ENCODE measurements at regions not wholly inside any gene's neighbourhood (a gene's known extent, or its start where the extent isn't known, plus 50 kb on each side); places are given as distances from the start of the nearest gene placed in this dataset.

DNA sequence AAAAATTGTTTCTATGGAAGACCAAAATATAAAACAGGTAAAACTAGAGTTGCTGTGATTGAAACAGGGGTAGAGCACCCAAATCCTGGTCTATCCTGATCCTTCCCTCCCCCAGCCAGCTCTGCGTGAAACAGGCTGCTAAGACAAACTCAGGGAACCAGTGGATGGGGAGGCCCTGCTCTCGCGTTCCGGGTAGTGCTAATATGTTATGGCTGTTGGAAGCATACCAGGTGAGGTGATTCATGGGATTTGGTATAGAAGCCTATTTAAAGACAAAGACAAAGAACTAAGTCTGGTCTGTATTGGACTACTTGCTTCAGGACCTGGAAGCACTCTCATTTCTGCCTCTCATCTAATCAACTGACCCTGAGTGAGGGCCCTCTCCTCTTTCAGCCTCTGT, 63.0 kb upstream of the CCBE1 start:
- peaks cover 0 to 2% (median 0%) of the 10 kb centered on the region in 6 donors for H3K9me3 Mint-ChIP-seq
- no peak overlapping the region for H3K4me3 Mint-ChIP-seq
- DNase-seq, result no peak
- no peaks in the 10 kb centered on the region for H3K36me3 Mint-ChIP-seq
- H3K27ac Mint-ChIP-seq, result no peak overlapping the region
- H3K27me3 Mint-ChIP-seq (ENCODE audit: low read depth in 3 of 3), result no peaks in the 10 kb centered on the region
- no peaks in the 10 kb centered on the region for H3K4me1 Mint-ChIP-seq

GRCh38 chr18:59758837-59759236, 61.6 kb upstream of the CCBE1 start:
- H3K36me3 Mint-ChIP-seq, result no peaks in the 10 kb centered on the region
- no peaks in the 10 kb centered on the region for H3K4me1 Mint-ChIP-seq
- H3K27me3 Mint-ChIP-seq (ENCODE audit: low read depth in 3 of 3), result no peaks in the 10 kb centered on the region
- DNase-seq, result no peak
- H3K27ac Mint-ChIP-seq, result no peak overlapping the region
- no peak overlapping the region for H3K4me3 Mint-ChIP-seq
- peaks cover 0 to 2% (median 0%) of the 10 kb centered on the region in 6 donors for H3K9me3 Mint-ChIP-seq

DNA sequence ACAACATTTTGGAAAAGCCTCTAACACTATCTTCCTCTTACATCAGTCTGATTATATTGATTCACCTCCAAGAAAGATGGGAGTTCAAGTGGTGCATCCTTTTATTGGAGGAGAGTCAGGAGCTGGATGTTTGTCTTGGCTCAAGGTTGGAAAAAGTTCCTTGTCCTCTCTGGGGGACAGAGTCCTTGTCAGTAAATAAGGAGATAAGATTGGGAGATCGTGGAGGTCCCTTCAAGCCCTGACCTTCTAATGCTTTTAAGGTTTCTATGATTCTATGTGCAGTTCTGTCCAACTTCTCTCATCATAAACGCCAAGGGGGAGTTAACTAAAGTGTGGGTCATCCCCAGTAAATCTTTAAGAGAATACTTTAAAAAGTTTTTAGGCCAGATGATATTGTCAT, 60.9 kb upstream of the CCBE1 start:
- Mint-ChIP-seq H3K27ac (no peak overlapping the region), H3K27me3 (ENCODE audit: low read depth in 3 of 3) (no peaks in the 10 kb centered on the region), H3K4me1 (no peaks in the 10 kb centered on the region), H3K9me3 (peaks cover 0 to 3% (median 0%) of the 10 kb centered on the region in 6 donors), H3K4me3 (no peak overlapping the region), H3K36me3 (no peaks in the 10 kb centered on the region)
- DNase-seq, result no peak

- no peak overlapping the region for H3K27ac Mint-ChIP-seq
- no peak overlapping the region for H3K4me3 Mint-ChIP-seq
- peaks cover 0 to 2% (median 0%) of the 10 kb centered on the region in 3 donors for H3K27me3 Mint-ChIP-seq (ENCODE audit: low read depth in 3 of 3)
- no peaks in the 10 kb centered on the region for H3K36me3 Mint-ChIP-seq
- H3K9me3 Mint-ChIP-seq, result peaks cover 0 to 4% (median 0%) of the 10 kb centered on the region in 6 donors
- no peaks in the 10 kb centered on the region for H3K4me1 Mint-ChIP-seq
- DNase-seq, result no peak
These were observed 55.4 kb upstream of the CCBE1 start for GRCh38 chr18:59752666-59753065.

- no peaks in the 10 kb centered on the region for H3K36me3 Mint-ChIP-seq
- no peak overlapping the region for H3K4me3 Mint-ChIP-seq
- H3K9me3 Mint-ChIP-seq, result peaks cover 0 to 8% (median 0%) of the 10 kb centered on the region in 6 donors
- no peak overlapping the region for H3K27ac Mint-ChIP-seq
- no peak for DNase-seq
- no peaks in the 10 kb centered on the region for H3K4me1 Mint-ChIP-seq
- H3K27me3 Mint-ChIP-seq (ENCODE audit: low read depth in 3 of 3), result peaks cover 0 to 2% (median 0%) of the 10 kb centered on the region in 3 donors
These were observed 54.0 kb upstream of the CCBE1 start for GRCh38 chr18:59751186-59751585.

DNA sequence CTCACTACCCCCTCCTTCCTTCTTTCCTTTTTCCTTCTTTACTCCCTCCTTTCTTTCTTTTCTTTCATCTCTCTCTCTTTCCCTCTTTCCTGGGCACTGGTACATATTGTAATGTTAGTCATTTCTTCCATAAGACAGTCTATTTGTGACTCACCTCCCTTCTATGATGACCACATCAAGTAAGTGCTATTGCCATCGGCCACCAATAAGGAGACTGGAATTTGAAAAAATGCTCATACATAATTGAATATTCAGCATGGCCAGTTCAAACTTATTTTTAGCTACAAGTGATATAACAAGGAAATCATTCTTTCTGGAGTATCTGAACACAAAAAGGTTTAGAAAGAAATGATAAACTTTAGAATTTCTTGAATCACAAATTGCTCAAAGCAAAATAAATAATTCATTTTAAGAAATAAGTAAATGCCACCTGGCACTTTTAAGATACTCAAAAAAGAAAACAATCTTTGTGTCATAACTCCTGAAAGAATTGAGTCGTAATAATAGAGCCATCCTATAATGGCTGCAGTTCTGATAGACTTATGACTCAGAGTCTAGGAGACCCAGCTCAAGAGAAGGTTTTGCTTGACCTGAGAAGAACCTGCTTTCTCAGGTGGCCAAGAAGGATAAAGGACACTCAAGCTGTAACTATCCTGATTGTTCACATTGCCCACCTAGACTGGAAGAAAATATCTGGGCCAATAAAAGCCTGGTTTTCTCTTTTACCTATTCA, 51.6 kb upstream of the CCBE1 start:
- Mint-ChIP-seq H3K27me3 (ENCODE audit: low read depth in 3 of 3) (peaks cover 0 to 2% (median 0%) of the 10 kb centered on the region in 3 donors), H3K4me3 (no peak overlapping the region), H3K4me1 (no peaks in the 10 kb centered on the region), H3K36me3 (no peaks in the 10 kb centered on the region), H3K27ac (no peak overlapping the region), H3K9me3 (peaks cover 0 to 8% (median 0%) of the 10 kb centered on the region in 6 donors)
- DNase-seq, result no peak
